ENCODE measurements at regions not wholly inside any gene's neighbourhood (a gene's known extent, or its start where the extent isn't known, plus 50 kb on each side); places are given as distances from the start of the nearest gene placed in this dataset.

DNA sequence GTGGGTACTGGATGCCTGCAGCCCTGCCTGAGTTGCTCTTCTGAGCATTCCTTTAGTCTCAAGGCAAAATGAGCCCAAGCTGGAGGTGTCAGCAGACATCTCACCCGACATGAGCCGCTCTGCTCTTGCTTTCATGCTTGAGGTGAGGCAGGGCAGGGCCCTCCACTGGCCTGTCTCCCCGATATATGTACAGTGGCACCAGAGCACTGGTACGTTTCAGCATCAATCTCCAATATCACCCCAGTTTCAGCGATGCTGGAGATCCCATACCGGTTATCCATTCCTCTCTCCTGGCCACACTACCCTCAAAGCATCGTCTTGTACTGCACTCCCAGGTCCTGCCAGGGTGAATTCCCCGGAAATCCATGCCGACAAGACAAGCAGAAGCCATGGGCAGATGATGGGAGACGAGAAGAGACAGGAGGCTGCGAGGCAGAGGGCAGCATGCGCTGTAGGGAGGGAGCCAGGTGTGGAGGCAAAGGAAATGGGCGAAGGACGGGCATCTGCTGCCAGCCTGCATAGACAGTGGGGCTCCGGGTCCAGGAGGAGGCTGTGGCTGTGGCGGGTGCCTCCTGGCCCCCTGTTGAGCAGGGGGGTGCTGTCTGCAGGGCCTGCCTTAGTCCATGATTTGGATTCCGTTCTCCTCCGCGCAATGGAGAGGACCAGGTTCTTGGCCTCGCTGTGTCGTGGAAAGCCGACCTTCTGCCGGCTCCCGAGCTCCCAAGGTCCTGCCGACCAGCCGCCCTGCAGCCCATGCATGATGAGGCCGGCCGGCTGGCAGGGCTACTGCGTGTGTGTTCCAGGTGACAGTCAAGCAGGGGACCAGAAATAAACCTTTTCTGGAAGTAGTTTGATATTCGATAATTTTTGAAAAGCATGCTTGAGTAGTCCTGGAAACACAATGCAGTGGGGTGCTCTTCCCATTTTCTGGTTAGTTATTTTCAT, 152.2 kb upstream of the IRX2 start:
- CTCF ChIA-PET: no interaction called here
- POLR2A ChIA-PET: no interaction called here
- no peaks in the 10 kb centered on the region for H3K36me3 ChIP-seq (ENCODE audit: control insufficient read depth, insufficient read depth, low read length)

DNA sequence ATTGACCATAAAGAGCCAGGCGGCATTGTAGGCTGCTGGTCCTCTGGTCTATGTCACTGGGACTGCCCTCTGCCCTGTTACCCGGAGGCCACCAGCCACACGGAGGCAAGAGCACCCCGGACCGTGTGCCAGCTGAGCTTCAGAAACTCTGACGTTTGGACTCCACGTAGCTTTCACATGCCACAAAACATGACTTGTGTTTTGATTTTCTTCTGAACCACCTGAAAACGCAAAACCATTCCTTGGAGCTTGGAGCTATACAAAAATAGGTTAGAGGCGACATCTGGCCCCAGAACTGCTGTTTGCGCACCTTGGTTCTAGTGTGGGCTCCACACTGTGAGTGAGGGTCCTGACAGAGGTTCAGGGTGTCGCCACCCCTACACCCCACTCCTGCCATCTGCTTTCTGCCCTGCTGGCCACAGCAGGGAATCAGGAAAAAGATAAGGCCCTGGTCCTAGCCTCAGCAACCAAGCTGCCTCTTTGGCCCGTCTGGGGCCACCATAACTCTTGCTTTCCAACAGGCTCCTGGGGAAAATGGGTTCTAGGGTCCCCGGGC, 151.3 kb upstream of the IRX2 start:
- ChIA-PET CTCF (no interaction called here), POLR2A (no interaction called here)
- no peaks in the 10 kb centered on the region for H3K27me3 ChIP-seq (ENCODE audit: control insufficient read depth, insufficient read depth, low read length)
- no peak for DNase-seq (ENCODE audit: low read depth)
- no peak for TF ChIP-seq CTCF (IDR thresholded peaks at IDR 0.05; ENCODE audit: insufficient read depth, low read depth, low read length)
- no peak overlapping the region for H3K4me3 ChIP-seq (ENCODE audit: low read depth, low read length)
- H3K36me3 ChIP-seq (ENCODE audit: control insufficient read depth, insufficient read depth, low read length): no peaks in the 10 kb centered on the region

More for the DNA sequence above, 152.2 kb upstream of the IRX2 start:
- no peaks in the 10 kb centered on the region for H3K27me3 ChIP-seq (ENCODE audit: control insufficient read depth, insufficient read depth, low read length)
- TF ChIP-seq CTCF (IDR thresholded peaks at IDR 0.05; ENCODE audit: insufficient read depth, low read depth, low read length): no peak
- H3K4me3 ChIP-seq (ENCODE audit: low read depth, low read length): no peak overlapping the region
- DNase-seq (ENCODE audit: low read depth): no peak

- no peak for TF ChIP-seq CTCF (IDR thresholded peaks at IDR 0.05; ENCODE audit: insufficient read depth, low read depth, low read length)
- Histone ChIP-seq H3K27me3 (ENCODE audit: control insufficient read depth, insufficient read depth, low read length) (no peaks in the 10 kb centered on the region), H3K4me3 (ENCODE audit: low read depth, low read length) (no peak overlapping the region), H3K36me3 (ENCODE audit: control insufficient read depth, insufficient read depth, low read length) (no peaks in the 10 kb centered on the region)
- POLR2A ChIA-PET: no interaction called here
- DNase-seq (ENCODE audit: low read depth): no peak
- CTCF ChIA-PET: no interaction called here
Measured at GRCh38 chr5:2902186-2902585, 150.7 kb upstream of the IRX2 start.

GRCh38 chr5:2901511-2901910, 150.0 kb upstream of the IRX2 start:
- POLR2A ChIA-PET: no interaction called here
- CTCF ChIA-PET: no interaction called here

More at GRCh38 chr5:2901511-2901910, 150.0 kb upstream of the IRX2 start:
- no peak overlapping the region for H3K4me3 ChIP-seq (ENCODE audit: low read depth, low read length)
- no peaks in the 10 kb centered on the region for H3K36me3 ChIP-seq (ENCODE audit: control insufficient read depth, insufficient read depth, low read length)
- no peaks in the 10 kb centered on the region for H3K27me3 ChIP-seq (ENCODE audit: control insufficient read depth, insufficient read depth, low read length)
- TF ChIP-seq CTCF (IDR thresholded peaks at IDR 0.05; ENCODE audit: insufficient read depth, low read depth, low read length): no peak
- no peak for DNase-seq (ENCODE audit: low read depth)
